ENCODE measurements at regions not wholly inside any gene's neighbourhood (a gene's known extent, or its start where the extent isn't known, plus 50 kb on each side); places are given as distances from the start of the nearest gene placed in this dataset.

GRCh38 chr20:11274141-11274594 is 600.4 kb upstream of the JAG1 start:
- TF ChIP-seq CTCF (IDR thresholded peaks at IDR 0.05 in 2 of 3, conservative IDR thresholded peaks at IDR 0.05 in 1 of 3; ENCODE audit: borderline replicate concordance in 1 of 3, insufficient read depth in 1 of 3, low read depth in 2 of 3, low read length in 2 of 3), result peak; percentile 51 to 78 (median 62); a peak in 5 of 6 replicates
- TF ChIP-seq POLR2A (IDR thresholded peaks at IDR 0.05; ENCODE audit: borderline replicate concordance, extremely low read depth, insufficient read depth, insufficient read length), result no peak
- no peak for TF ChIP-seq EGR1 (IDR thresholded peaks at IDR 0.05; ENCODE audit: low read depth)
- no peak for TF ChIP-seq YY1 (IDR thresholded peaks at IDR 0.05; ENCODE audit: extremely low read depth, insufficient replicate concordance, low read depth, low read length)
- TF ChIP-seq, protein P1, sequence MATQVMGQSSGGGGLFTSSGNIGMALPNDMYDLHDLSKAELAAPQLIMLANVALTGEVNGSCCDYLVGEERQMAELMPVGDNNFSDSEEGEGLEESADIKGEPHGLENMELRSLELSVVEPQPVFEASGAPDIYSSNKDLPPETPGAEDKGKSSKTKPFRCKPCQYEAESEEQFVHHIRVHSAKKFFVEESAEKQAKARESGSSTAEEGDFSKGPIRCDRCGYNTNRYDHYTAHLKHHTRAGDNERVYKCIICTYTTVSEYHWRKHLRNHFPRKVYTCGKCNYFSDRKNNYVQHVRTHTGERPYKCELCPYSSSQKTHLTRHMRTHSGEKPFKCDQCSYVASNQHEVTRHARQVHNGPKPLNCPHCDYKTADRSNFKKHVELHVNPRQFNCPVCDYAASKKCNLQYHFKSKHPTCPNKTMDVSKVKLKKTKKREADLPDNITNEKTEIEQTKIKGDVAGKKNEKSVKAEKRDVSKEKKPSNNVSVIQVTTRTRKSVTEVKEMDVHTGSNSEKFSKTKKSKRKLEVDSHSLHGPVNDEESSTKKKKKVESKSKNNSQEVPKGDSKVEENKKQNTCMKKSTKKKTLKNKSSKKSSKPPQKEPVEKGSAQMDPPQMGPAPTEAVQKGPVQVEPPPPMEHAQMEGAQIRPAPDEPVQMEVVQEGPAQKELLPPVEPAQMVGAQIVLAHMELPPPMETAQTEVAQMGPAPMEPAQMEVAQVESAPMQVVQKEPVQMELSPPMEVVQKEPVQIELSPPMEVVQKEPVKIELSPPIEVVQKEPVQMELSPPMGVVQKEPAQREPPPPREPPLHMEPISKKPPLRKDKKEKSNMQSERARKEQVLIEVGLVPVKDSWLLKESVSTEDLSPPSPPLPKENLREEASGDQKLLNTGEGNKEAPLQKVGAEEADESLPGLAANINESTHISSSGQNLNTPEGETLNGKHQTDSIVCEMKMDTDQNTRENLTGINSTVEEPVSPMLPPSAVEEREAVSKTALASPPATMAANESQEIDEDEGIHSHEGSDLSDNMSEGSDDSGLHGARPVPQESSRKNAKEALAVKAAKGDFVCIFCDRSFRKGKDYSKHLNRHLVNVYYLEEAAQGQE (IDR thresholded peaks at IDR 0.05; ENCODE audit: low read depth), result no peak
- no peak for TF ChIP-seq SIN3A (IDR thresholded peaks at IDR 0.05; ENCODE audit: low read depth)
- TF ChIP-seq ZBTB33 (IDR thresholded peaks at IDR 0.05; ENCODE audit: extremely low read depth, insufficient replicate concordance, low read length), result no peak
- no peak for TF ChIP-seq EZH2 (IDR thresholded peaks at IDR 0.05)
